Endothelial cell of umbilical vein (primary cell): ENCODE measurements at regions not wholly inside any gene's neighbourhood (a gene's known extent, or its start where the extent isn't known, plus 50 kb on each side); places are given as distances from the start of the nearest gene placed in this dataset.

Experiments used
- BruUV-seq: library from RNA; stranded (reverse); fragments of 400-500 nt; replicated peaks from 2 replicates; lab custom pipeline; 2021; lab: Mats Ljungman, UMichigan
- CTCF ChIA-PET: fragments of 300-600, 350-600 bp; sonication (Branson Sonifier 250); formaldehyde crosslinking; loops from one replicate; lab custom pipeline; 2021; ENCODE audit warnings: antibody characterized with exemption, inconsistent platforms; lab: Charles Lee
- POLR2A ChIA-PET: fragments of 300-600, 350-600 bp; sonication (Branson Sonifier 250); formaldehyde crosslinking; loops from one replicate; lab custom pipeline; 2021; ENCODE audit warnings: antibody characterized with exemption, inconsistent platforms; lab: Charles Lee
- DNase-seq: peaks from one replicate; pipeline ENCODE4 v3.0.0-alpha.2; 2011; ENCODE audit warnings: low read depth, low spot score
- FAIRE-seq: peaks from 2 replicates; lab custom pipeline; 2011; peaks lifted over from hg19 to GRCh38; lab: Jason Lieb, UNC
- H2AFZ ChIP-seq: 2 replicates; pipeline ENCODE4 v1.6.0; 2012; ENCODE audit warnings: low read depth, low read length, control low read depth, inconsistent platforms
- H3K27ac ChIP-seq: 2 replicates; pipeline ENCODE4 v1.5.1; 2011; ENCODE audit warnings: low read depth, mild to moderate bottlenecking, control low read depth, low read length, moderate library complexity; ENCODE audit not compliant: insufficient read depth
- H3K27me3 ChIP-seq, 2 experiments: 2 replicates each; pipeline versions ENCODE4 v1.6.0 to v1.6.1; 2011; ENCODE audit warnings: low read length in 2 of 2, mixed read lengths in 1 of 2; ENCODE audit not compliant: control insufficient read depth in 2 of 2, insufficient read depth in 2 of 2
- H3K36me3 ChIP-seq, 2 experiments: 2 replicates in 1 of 2; 3 replicates in 1 of 2; pipeline ENCODE4 v1.5.1; 2011; ENCODE audit warnings: low read length in 2 of 2, mild to moderate bottlenecking in 1 of 2, moderate library complexity in 1 of 2; ENCODE audit not compliant: control insufficient read depth in 2 of 2, insufficient read depth in 2 of 2; ENCODE audit errors: extremely low read depth in 1 of 2
- H3K4me1 ChIP-seq: 3 replicates; pipeline ENCODE4 v1.5.1; 2011; ENCODE audit warnings: mild to moderate bottlenecking, low read length; ENCODE audit not compliant: control insufficient read depth, insufficient read depth; ENCODE audit errors: extremely low read depth
- H3K4me2 ChIP-seq: 2 replicates; pipeline ENCODE4 v1.6.1; 2011; ENCODE audit warnings: low read length, control low read depth, mixed read lengths; ENCODE audit not compliant: insufficient read depth
- H3K4me3 ChIP-seq, 3 experiments: fragments of 200-600 bp in 1 of 3; sonication (generic), shearing (Covaris generic) in 1 of 3; replicated peaks in 1 of 3; 2 replicates each; pipeline ENCODE4 v1.5.1; 2011 to 2016; ENCODE audit warnings: control low read depth in 3 of 3, low read length in 3 of 3, mild to moderate bottlenecking in 2 of 3, inconsistent platforms in 1 of 3, low read depth in 1 of 3, moderate library complexity in 1 of 3; ENCODE audit not compliant: insufficient read depth in 1 of 3
- H3K79me2 ChIP-seq: 2 replicates; pipeline ENCODE4 v1.6.0; 2012; ENCODE audit warnings: low read length, inconsistent platforms; ENCODE audit not compliant: control insufficient read depth, insufficient read depth
- H3K9ac ChIP-seq: replicated peaks from 2 replicates; pipeline ENCODE3; 2011; ENCODE audit warnings: low read length, control low read depth; ENCODE audit not compliant: insufficient read depth; ENCODE audit errors: extremely low read depth
- H3K9me1 ChIP-seq: replicated peaks from 3 replicates; pipeline ENCODE4 v1.6.0; 2011; ENCODE audit warnings: mild to moderate bottlenecking, low read length; ENCODE audit not compliant: control insufficient read depth, insufficient read depth; ENCODE audit errors: extremely low read depth
- H3K9me3 ChIP-seq: replicated peaks from 2 replicates; pipeline ENCODE4 v1.5.1; 2012; ENCODE audit warnings: low read length, inconsistent platforms; ENCODE audit not compliant: control insufficient read depth, insufficient read depth
- H4K20me1 ChIP-seq: replicated peaks from 2 replicates; pipeline ENCODE3; 2011; ENCODE audit warnings: mild to moderate bottlenecking, low read length; ENCODE audit not compliant: control insufficient read depth, insufficient read depth; ENCODE audit errors: extremely low read depth
- CTCF ChIP-seq, 2 donors: IDR thresholded peaks; 1 replicate in 1 of 2; 2 replicates in 1 of 2; pipeline ENCODE4 v1.5.1; 2011; ENCODE audit warnings: low read length in 2 of 2, mild to moderate bottlenecking in 2 of 2, moderate library complexity in 2 of 2, control low read depth in 1 of 2, inconsistent platforms in 1 of 2, low read depth in 1 of 2; ENCODE audit not compliant: insufficient read depth in 1 of 2; ENCODE audit errors: extremely low read depth in 1 of 2
- EZH2 ChIP-seq: IDR thresholded peaks from 2 replicates; pipeline ENCODE4 v1.6.1; 2012; ENCODE audit warnings: borderline replicate concordance, low read depth, mild to moderate bottlenecking, moderate library complexity, low read length, inconsistent platforms; ENCODE audit not compliant: severe bottlenecking
- JUN ChIP-seq: IDR thresholded peaks from 2 replicates; pipeline ENCODE4 v1.6.1; 2011; ENCODE audit warnings: borderline replicate concordance, low read depth; ENCODE audit not compliant: insufficient read length, insufficient read depth
- MYC ChIP-seq: IDR thresholded peaks from one replicate; pipeline ENCODE4 v1.6.1; 2011; ENCODE audit warnings: mild to moderate bottlenecking, low read depth, low read length
- dilution Hi-C: fragments of 300-500 bp; cut with MboI; formaldehyde crosslinking; loops from one replicate; pipeline ENCODE4 v1.15.0; 2019; ENCODE audit warnings: low sequenced_read_pairs; ENCODE audit not compliant: extremely low pct_ligation_motif_present
- intact Hi-C: fragments of 100-400 bp; cut with micrococcal nuclease; formaldehyde crosslinking; loops from one replicate; pipeline ENCODE4 v1.10.0; 2022

DNA sequence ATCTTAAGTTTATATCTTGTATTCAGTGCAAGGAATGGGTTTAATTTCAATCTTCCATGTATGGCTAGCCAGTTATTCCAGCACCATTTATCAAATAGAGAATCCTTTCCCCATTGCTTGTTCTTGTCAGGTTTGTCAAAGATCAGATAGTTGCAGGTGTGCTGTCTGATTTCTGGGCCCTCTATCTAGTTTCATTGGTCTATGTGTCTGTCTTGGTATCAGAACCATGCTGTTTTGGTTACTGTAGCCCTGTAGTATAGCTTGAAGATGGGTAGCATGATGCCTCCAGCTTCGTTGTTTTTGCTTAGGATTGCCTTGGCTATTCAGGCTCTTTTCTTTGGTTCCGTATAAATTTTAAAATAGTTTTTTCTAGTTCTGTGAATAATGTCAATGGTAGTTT is 200.0 kb downstream of the MANEA start:
- H3K36me3 ChIP-seq: no peaks in the 10 kb centered on the region
- H3K4me3 ChIP-seq: no peak overlapping the region
- H3K9me1 ChIP-seq: no peaks in the 10 kb centered on the region
- TF ChIP-seq CTCF (IDR thresholded peaks at IDR 0.05; ENCODE audit: extremely low read depth in 1 of 2, insufficient read depth in 1 of 2, low read depth in 1 of 2, low read length in 2 of 2) (no peak), MYC (no peak)
- dilution Hi-C loops: no loop called here
- no peaks in the 10 kb centered on the region for H3K27me3 ChIP-seq
- BruUV-seq: no TSS peak
- H3K79me2 ChIP-seq: no peaks in the 10 kb centered on the region
- no peak overlapping the region for H2AFZ ChIP-seq
- no peak for FAIRE-seq
- CTCF ChIA-PET: no interaction called here
- no peaks in the 10 kb centered on the region for H4K20me1 ChIP-seq
- no peak for DNase-seq
- H3K9me3 ChIP-seq: no peaks in the 10 kb centered on the region
- no peaks in the 10 kb centered on the region for H3K4me1 ChIP-seq
- POLR2A ChIA-PET: no interaction called here
- intact Hi-C loops: no loop called here
- H3K9ac ChIP-seq: no peak overlapping the region
- no peak overlapping the region for H3K4me2 ChIP-seq
- H3K27ac ChIP-seq: no peak overlapping the region

DNA sequence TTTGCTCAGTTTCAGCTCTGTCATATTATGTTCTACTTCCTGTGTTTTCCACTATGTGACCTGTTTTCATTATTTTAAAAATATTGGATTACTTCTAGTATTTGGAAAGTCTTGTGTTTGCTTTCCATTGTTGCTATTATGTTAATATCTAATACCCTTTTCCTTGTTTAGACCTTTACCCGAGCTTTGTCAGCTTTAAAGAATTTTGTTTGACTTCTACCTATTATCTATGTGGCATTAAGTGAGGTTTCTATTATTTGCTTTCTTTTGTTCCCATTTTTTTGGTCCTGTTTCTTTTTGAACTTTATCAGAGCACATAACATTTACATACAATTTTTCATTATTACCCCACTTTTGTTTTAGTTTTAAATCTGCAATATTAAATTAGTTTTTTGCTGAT is 202.7 kb downstream of the MANEA start:
- no peak overlapping the region for H2AFZ ChIP-seq
- FAIRE-seq: no peak
- CTCF ChIA-PET: no interaction called here
- H3K9ac ChIP-seq: no peak overlapping the region
- POLR2A ChIA-PET: no interaction called here
- H3K9me3 ChIP-seq: no peaks in the 10 kb centered on the region
- H3K79me2 ChIP-seq: no peaks in the 10 kb centered on the region
- no peaks in the 10 kb centered on the region for H4K20me1 ChIP-seq
- no TSS peak for BruUV-seq
- H3K9me1 ChIP-seq: no peaks in the 10 kb centered on the region
- dilution Hi-C loops (no loop called here), intact Hi-C loops (no loop called here)
- no peak overlapping the region for H3K27ac ChIP-seq
- no peak overlapping the region for H3K4me3 ChIP-seq
- no peaks in the 10 kb centered on the region for H3K4me1 ChIP-seq
- H3K27me3 ChIP-seq: no peaks in the 10 kb centered on the region
- no peak for TF ChIP-seq EZH2
- TF ChIP-seq MYC: no peak
- TF ChIP-seq JUN: no peak
- no peak for DNase-seq
- H3K4me2 ChIP-seq: no peak overlapping the region
- H3K36me3 ChIP-seq: no peaks in the 10 kb centered on the region
